ENCODE measurements at regions not wholly inside any gene's neighbourhood (a gene's known extent, or its start where the extent isn't known, plus 50 kb on each side); places are given as distances from the start of the nearest gene placed in this dataset.

GRCh38 chr6:48798296-48798695, 664.8 kb downstream of the MMUT start:
- no peak for TF ChIP-seq CTCF (IDR thresholded peaks at IDR 0.05)
- no peak for TF ChIP-seq ZFX (IDR thresholded peaks at IDR 0.05; ENCODE audit: borderline replicate concordance)
